NCI-H2196 (cell line): ENCODE measurements at regions not wholly inside any gene's neighbourhood (a gene's known extent, or its start where the extent isn't known, plus 50 kb on each side); places are given as distances from the start of the nearest gene placed in this dataset.
"Not testable (repeated sequence)": the region's sequence is repeated elsewhere in the genome, so short reads cannot be mapped to it uniquely, and the experiment has no call there.

ENCODE experiments used
- DNase-seq: peaks from one replicate; lab custom pipeline; 2025; ENCODE audit not compliant: unreplicated experiment; lab: John Stamatoyannopoulos, UW

DNA sequence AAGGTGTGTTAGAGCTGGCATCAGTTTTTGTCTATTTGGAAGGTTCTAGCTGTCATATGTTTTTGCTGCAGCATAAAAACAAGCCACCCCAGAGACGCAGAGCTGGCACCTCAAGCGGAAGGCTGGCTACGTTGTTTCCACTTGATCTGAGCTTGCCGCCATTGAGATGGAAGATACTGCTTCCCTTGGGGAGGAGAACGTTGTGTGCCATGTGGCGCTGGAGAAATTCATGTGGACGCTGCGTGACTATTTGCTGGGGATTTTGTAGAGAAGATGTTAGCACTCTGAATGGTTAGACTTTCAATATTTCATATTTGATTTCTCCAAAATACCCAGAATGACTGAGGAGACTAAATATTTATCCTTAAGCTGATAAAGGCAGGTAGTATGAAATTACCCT, 216.2 kb upstream of the ST6GAL2 start:
- no peak for DNase-seq

DNA sequence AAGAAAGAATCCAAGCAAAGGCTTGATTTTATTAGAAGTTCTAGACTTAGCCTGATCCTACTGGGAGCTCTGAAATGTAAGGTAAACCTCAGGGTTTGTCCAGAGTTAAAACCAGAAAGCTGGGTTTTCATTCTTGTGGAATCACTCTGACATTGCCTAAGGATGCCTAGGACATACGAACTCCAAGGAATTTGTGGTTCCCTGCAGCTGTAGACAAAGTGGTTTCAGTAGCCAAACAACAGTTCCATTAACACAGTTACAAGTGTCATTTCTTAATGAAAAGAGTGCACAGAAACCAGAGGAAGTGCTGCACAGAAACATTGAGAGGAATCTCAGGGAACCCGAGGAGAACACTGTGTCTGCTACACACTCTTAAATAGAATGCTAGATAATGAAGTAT, 221.4 kb upstream of the ST6GAL2 start:
- no peak for DNase-seq

DNA sequence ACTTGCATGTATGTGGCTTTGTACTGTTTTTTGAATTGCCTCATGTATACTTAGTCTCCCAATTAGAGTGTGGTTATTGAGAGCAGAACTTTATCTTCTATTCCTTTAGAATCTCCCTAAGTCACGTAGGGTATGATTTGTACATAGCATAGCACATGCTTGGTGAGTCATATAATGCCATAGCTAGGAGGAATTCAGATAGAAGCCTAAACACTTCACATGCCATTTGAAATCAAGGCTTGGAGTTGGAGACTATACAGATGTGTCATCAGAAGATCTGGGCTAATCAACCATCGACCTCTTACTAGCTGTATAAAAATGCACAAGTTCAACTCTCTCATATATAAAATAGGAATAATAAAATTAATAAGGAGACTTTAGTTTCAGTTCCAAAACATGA, 222.6 kb upstream of the ST6GAL2 start:
- DNase-seq = no peak

GRCh38 chr2:107111623-107112022, 225.7 kb upstream of the ST6GAL2 start:
- no peak for DNase-seq

- DNase-seq = no peak
These were observed 226.6 kb upstream of the ST6GAL2 start for GRCh38 chr2:107112561-107112960.

DNA sequence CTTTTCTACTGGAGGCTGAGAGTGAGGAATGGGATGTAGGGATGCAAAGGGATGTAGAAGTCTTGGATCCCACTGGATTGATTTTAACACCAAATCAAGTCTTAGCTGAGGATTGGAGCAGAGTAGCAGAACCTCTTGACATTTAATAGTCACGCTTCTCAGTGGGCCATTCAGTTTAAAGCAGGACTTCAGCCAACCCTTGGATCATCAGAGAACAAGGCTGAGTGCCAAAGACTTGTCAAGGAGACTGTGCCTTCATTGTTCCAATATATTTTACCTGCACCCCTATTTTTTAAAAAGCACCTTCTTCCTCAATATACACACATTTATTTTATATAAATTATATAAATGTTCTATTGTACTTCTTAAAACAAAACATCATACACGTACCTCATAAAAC, 242.4 kb upstream of the ST6GAL2 start:
- no peak for DNase-seq

- no peak for DNase-seq
These were observed 246.1 kb upstream of the ST6GAL2 start for GRCh38 chr2:107132070-107132469.

- DNase-seq = no peak
These were observed 246.8 kb upstream of the ST6GAL2 start for GRCh38 chr2:107132746-107133145.

- DNase-seq = no peak
These were observed 247.4 kb upstream of the ST6GAL2 start for GRCh38 chr2:107133412-107133811.

DNA sequence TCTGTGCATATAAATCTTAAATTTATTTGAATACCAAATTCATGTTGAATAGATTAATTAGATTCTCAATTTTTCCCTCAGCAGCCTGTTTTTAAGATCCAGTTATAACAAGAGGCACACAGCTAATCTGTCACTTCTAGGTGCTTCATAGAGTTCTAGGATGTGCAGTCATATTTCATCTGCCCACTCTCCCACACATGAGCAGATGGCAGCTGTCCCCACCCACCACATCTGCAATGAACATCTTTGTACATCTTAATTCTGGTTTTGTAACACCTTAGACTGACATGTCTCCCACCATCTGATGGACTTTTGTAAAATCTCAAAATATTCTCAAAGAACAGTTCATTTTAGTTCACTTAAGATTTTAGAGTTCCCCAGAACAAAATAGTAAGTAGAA, 250.8 kb upstream of the ST6GAL2 start:
- no peak for DNase-seq

DNA sequence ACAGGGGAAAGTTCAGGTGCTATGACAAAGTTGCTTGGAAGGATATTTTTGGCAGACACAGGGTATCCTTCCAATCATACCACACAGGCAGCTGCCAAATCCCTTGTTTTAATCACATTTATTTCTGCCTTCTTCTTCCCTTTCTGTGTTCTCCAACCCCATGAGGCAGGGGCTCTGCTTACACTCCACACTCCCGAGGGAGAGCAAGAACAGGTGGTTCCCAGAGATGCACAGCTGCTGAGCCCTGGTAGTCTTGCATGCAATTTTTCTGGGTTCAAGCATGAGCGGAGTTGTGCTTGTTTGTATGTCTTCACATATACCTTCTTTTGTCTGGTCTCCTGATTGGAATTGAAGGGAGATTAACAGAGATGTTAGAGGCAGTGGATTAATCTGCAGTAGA, 251.7 kb upstream of the ST6GAL2 start:
- DNase-seq = no peak

DNA sequence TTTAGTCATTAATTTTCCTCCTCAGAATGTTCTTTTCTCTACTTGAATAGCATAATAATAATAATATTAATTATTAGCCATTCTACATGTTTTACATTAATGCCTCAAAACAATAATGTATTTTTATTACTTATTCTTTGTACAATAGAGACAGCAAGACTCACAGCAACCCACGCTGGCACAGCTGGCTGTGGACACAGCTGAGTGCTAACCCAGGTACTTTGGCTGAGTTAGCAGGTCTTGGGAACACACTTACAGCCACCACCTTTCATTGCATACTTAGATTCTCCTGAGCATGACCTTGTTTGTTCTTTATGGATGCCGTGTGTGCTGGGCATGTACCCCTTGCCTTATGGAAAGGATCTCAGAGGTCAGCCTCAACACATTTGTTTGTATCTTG, 260.2 kb upstream of the ST6GAL2 start:
- no peak for DNase-seq

GRCh38 chr2:107146645-107147044, 260.7 kb upstream of the ST6GAL2 start:
- not testable (repeated sequence) for DNase-seq

DNA sequence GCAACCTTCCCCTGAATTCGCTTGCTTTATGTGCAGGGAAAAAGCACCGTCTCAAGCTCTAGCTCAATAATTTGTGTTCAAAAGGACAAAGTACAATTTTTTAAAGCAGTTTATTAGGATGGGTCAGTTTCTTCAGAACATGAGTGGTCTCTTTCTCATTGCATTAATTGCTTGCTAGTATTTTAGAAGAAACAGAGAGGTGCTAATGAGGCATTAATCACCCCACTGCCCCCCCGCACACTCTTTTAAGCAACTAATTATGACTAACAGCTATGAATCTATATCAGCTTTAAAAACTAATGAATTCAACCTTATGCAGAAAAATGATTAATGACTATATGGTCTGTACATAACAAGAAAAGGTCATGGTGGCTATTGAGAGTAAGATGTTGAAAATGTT, 262.1 kb upstream of the ST6GAL2 start:
- DNase-seq = no peak

GRCh38 chr2:107148496-107148895, 262.5 kb upstream of the ST6GAL2 start:
- no peak for DNase-seq

GRCh38 chr2:107160640-107161239, 274.8 kb upstream of the ST6GAL2 start:
- DNase-seq = no peak

DNA sequence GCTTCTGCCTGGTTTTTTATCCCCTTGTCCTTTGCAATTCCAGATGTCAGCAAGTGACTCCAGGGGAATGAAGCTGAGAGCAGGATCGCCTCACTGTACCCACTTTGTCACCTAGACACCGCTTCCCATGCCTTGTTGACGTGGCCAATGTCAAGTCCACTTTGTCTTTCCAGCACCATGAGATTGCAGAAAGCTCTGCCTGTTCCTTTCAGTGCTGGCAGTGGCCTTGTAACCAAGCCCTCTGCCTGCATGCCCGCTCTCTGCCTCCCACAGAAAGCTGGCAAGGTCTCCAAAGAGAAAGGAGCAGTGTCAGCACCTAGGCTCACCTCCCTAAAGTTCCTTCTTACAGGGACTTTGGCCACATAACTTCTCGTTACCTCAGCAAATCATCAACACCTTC, 282.2 kb upstream of the ST6GAL2 start:
- DNase-seq = no peak

DNA sequence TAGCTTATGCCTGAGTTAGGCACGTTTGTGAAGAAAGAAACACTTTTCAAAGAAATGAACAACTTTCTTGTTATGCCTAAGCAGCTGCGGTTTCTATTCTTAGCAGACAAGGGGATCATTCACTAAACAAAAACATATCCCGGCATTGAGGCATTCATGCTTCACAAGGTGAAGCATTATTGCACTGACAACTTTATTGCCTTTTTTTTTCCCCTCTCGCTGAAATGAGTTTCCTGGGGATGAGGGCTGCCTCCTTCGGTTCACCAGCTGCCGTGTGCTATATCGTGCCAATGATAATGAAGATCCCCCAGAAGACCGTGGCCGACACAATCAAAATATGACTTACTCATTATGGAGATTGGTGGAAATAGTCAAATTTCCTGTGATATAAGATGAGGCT, 288.2 kb upstream of the ST6GAL2 start:
- no peak for DNase-seq

- DNase-seq = no peak
These were observed 297.0 kb upstream of the ST6GAL2 start for GRCh38 chr2:107182981-107183380.

GRCh38 chr2:107187870-107188269, 301.9 kb upstream of the ST6GAL2 start:
- no peak for DNase-seq

DNA sequence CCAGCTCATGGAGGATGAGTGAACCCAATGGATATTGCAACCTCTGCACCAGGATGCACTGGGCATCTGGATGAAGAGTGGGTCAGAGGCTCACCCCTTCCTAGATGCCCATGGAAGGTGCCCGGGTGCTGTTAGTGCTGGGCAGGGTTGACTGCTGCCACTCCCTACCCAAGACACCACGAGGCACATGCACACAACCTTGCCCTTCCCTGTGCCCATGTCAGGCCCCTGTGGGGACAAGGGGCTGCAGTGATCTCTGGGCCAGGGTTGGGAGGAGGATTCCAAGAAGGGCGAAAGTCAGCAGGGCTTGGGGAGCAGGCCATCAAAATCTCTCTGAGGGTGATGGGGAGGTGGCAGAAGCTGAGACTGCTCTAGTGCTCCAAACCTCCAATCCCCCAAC, 309.7 kb upstream of the ST6GAL2 start:
- no peak for DNase-seq

DNA sequence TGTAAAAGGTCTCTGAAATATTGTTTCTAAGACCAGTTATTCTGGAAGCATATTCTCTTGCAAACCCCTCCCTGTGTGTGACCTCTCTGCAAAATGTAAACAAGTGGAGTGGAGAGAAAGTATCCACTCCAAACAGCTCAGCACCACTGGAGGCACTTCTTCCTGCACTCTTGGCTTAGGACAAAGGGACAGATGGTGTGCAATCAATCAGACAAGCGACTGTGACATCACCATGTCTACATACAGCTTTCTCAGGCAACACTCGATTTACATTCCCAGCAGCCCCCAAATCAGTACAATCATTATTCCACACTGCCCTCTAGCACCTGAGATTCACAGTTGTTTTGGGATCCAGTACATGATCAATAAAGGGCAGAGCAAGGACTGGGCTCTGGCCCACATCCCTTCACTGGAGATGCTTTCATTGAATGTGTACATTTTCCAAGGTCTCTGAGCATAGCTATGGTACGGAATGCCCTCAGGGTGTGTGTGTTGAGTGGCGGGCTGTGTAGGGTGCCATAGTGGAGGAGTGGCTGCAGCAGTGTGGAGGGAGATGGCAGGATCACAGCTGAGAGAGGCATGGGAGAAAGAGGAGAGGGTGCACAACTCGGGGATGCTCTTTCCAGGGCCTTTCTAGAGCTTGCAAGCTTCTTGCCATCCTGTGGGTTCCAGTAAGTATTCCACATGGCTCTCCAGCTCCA, 311.8 kb upstream of the ST6GAL2 start:
- no peak for DNase-seq

- DNase-seq = no peak
These were observed 317.1 kb upstream of the ST6GAL2 start for GRCh38 chr2:107202962-107203591.
